Hepatic stellate cell (primary cell): ENCODE measurements at regions not wholly inside any gene's neighbourhood (a gene's known extent, or its start where the extent isn't known, plus 50 kb on each side); places are given as distances from the start of the nearest gene placed in this dataset.

Experiments
- DNase-seq: peaks from one replicate; pipeline ENCODE4 v3.0.0; 2011; ENCODE audit warnings: low spot score

GRCh38 chr4:41318839-41319530 lies 62.3 kb downstream of the UCHL1 start:
- DNase-seq: no peak

GRCh38 chr4:41319553-41319952 lies 62.8 kb downstream of the UCHL1 start:
- DNase-seq: no peak

- DNase-seq: no peak
These were observed 63.5 kb downstream of the UCHL1 start for GRCh38 chr4:41320278-41320677.

GRCh38 chr4:41320786-41321185 lies 64.1 kb downstream of the UCHL1 start:
- DNase-seq: no peak

GRCh38 chr4:41321216-41321945 lies 64.7 kb downstream of the UCHL1 start:
- no peak for DNase-seq

GRCh38 chr4:41322617-41323016 lies 65.9 kb downstream of the UCHL1 start:
- DNase-seq: no peak

GRCh38 chr4:41323179-41323578 lies 66.5 kb downstream of the UCHL1 start:
- no peak for DNase-seq

GRCh38 chr4:41323706-41324105 lies 67.0 kb downstream of the UCHL1 start:
- DNase-seq: no peak

- no peak for DNase-seq
These were observed 68.1 kb downstream of the UCHL1 start for GRCh38 chr4:41324861-41325260.

GRCh38 chr4:41325901-41326300 lies 69.2 kb downstream of the UCHL1 start:
- DNase-seq: no peak

- DNase-seq: no peak
These were observed 70.0 kb downstream of the UCHL1 start for GRCh38 chr4:41326776-41327175.

GRCh38 chr4:41327770-41328169 lies 71.0 kb downstream of the UCHL1 start:
- no peak for DNase-seq

GRCh38 chr4:41329361-41329760 lies 72.6 kb downstream of the UCHL1 start:
- DNase-seq: no peak

GRCh38 chr4:41331224-41331623 lies 74.5 kb downstream of the UCHL1 start:
- DNase-seq: no peak

GRCh38 chr4:41332510-41333054 lies 75.9 kb downstream of the UCHL1 start:
- no peak for DNase-seq

- no peak for DNase-seq
These were observed 77.5 kb downstream of the UCHL1 start for GRCh38 chr4:41334182-41334581.

GRCh38 chr4:41339812-41340809 lies 83.4 kb downstream of the UCHL1 start:
- no peak for DNase-seq

- no peak for DNase-seq
These were observed 89.8 kb downstream of the UCHL1 start for GRCh38 chr4:41346306-41347061.

- DNase-seq: no peak
These were observed 92.3 kb downstream of the UCHL1 start for GRCh38 chr4:41349021-41349420.

GRCh38 chr4:41358647-41359421 lies 102.1 kb downstream of the UCHL1 start:
- DNase-seq: no peak

GRCh38 chr4:41359422-41359775 lies 102.7 kb downstream of the UCHL1 start:
- DNase-seq: no peak
